ENCODE measurements at regions not wholly inside any gene's neighbourhood (a gene's known extent, or its start where the extent isn't known, plus 50 kb on each side); places are given as distances from the start of the nearest gene placed in this dataset.

DNA sequence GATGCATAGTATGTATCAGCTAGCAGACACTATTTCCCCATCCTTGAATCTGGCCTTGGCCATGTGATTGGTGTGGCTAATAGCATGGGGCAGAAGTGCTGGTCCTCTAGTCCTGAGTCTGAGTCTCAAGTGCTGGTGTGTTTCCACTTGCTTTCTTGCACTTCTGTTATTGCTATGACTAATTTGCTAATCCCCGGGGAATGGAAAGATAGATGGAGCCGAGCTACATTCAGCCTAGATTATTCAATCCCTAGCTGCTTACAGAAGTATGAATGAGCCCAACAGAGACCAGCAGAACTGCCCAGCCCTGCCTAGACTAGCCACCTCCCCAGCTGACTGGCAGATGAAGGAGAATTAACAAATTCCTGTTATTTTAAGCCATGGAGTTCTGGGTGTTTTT lies 53.2 kb upstream of the SYPL1 start:
- DNase-seq: no peak

DNA sequence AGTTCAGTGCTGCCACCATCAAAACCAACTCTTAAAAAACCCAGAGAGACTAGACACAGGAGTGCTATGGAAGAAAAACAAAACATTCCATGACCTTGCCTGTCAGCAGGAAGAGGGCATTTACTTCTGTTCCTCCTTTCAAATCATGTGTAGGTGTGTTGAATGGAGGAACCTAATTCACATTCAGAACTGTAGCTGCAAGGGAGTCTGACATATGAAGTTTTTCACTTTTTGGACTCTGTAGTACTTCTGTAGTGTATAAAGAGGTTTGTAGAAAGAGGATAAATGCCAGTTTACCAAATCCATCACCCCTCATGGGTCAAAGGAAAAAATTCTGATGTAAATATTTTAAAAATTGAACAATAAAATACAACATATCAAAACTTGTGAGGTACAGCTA lies 51.1 kb upstream of the SYPL1 start:
- DNase-seq: no peak
